NCI-H128 (cell line): ENCODE measurements at regions not wholly inside any gene's neighbourhood (a gene's known extent, or its start where the extent isn't known, plus 50 kb on each side); places are given as distances from the start of the nearest gene placed in this dataset.
"Not testable (repeated sequence)": the region's sequence is repeated elsewhere in the genome, so short reads cannot be mapped to it uniquely, and the experiment has no call there.

Experiments used
- DNase-seq: peaks from one replicate; lab custom pipeline; 2025; ENCODE audit not compliant: unreplicated experiment; lab: John Stamatoyannopoulos, UW

DNA sequence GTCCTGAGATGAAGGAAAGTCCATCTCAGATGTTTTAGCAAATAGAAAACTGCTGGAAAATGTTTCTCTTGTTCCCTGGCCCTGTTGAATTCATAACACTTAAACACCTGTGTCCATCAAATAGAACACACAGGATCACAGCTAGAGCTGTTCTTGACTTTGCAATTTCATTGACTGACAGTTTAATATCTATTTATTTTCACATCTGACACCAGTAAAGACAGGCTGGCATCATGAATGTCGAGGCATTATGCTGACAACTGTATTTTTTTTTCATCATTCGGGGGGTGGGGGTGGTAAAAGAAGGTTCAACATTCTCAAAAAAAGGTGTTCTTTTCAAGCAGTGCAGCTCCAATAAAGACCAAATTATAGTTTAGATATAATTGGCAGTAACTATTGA is 591.2 kb upstream of the PTBP2 start:
- DNase-seq: no peak

GRCh38 chr1:96144636-96145035 is 576.9 kb upstream of the PTBP2 start:
- DNase-seq: no peak

GRCh38 chr1:96145492-96145891 is 576.1 kb upstream of the PTBP2 start:
- DNase-seq: no peak

DNA sequence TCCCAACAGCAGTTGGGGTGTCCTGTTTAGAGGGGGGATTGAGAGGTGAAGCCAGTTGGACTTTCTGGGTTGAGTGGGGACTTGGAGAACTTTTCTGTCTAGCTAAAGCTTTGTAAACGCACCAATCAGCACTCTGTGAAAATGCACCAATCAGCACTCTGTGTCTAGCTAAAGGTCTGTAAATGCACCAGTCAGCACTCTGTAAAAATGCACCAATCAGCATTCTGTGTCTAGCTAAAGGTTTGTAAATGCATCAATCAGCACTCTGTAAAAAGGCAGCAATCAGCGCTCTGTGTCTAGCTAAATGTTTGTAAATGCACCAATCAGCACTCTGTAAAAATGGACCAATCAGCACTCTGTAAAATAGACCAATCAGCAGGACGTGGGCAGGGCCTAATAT is 568.6 kb upstream of the PTBP2 start:
- not testable (repeated sequence) for DNase-seq

- DNase-seq: no peak
Observed at GRCh38 chr1:96157101-96157500, 564.5 kb upstream of the PTBP2 start.

GRCh38 chr1:96159379-96159778 is 562.2 kb upstream of the PTBP2 start:
- DNase-seq: no peak

GRCh38 chr1:96164053-96164452 is 557.5 kb upstream of the PTBP2 start:
- DNase-seq: no peak

- no peak for DNase-seq
Observed at GRCh38 chr1:96178053-96178452, 543.5 kb upstream of the PTBP2 start.

DNA sequence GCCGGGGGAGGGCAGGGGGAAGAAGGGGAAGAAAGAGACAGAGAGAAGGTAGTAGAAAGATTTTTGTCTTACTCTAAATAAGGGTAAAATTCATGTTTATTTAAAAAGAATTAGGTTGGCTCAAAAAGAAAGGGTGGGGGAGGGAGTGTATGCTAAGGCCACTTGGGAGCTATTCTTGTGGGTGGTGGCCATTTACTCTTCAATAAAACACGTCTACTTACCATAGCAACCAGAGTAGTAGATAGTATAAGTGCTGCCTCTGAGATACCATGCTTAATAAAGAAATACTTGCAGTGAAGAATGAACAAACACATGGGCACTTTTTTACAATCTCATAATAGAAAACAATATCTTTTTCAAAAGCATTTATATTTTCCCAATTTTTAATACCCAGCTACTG is 538.1 kb upstream of the PTBP2 start:
- no peak for DNase-seq

DNA sequence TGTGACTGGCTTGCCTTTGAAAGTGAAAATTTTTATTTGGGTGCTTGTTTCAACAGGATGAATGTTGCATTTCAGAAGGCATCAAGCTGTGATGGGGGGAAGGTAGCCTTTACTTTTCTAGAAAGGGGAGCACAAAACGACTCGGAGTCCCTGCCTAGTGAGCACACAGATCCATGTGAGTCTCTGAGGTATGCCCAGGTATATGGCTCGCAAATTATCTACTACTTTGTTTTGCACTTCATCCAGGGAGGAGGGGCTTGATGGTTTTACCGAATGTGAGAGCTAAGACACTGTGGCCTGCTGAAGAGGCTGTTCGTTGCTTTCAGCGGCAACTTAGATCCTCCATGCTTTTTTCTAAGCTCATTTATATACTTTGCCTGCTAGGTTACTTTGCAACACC is 537.7 kb upstream of the PTBP2 start:
- no peak for DNase-seq

- DNase-seq: no peak
Observed at GRCh38 chr1:96185181-96185580, 536.4 kb upstream of the PTBP2 start.

DNA sequence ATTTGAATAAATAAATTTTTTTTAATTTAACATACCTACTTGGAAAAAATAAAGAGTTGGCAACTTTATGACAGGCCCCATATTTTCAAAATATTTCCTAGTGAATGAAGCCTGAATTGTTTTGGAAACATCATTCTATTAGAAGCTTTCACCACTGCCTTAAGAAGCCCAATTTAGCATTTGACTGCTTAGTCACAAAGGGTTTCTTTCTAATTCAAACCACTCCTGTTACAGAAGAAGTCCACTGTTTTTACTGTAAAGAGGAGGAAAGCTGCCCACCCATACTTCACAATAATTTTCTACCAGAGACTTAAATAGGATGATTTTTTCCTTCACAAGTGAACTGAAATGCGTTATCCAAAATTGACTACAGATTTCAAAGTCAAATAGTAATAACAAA is 534.6 kb upstream of the PTBP2 start:
- DNase-seq: no peak

DNA sequence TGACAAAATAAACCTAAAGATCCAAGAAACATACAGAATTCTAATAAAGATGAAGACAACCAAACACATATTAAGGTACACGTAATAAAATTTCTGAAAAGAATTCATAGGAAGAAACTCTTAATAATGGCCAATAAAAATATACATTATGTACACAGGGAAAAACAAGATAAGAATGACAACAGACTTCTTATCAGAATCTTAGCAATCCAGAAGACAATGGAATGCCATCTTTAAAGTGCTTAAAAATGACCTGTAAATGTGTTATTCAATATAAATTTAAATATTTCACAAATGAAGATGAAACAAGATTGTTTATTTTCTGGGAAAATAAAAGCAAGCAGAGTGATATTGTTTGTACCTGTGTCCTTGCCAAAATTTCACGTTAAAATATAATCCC is 530.4 kb upstream of the PTBP2 start:
- no peak for DNase-seq

- DNase-seq: no peak
Observed at GRCh38 chr1:96206451-96206850, 515.1 kb upstream of the PTBP2 start.

- no peak for DNase-seq
Observed at GRCh38 chr1:96207936-96208335, 513.6 kb upstream of the PTBP2 start.

DNA sequence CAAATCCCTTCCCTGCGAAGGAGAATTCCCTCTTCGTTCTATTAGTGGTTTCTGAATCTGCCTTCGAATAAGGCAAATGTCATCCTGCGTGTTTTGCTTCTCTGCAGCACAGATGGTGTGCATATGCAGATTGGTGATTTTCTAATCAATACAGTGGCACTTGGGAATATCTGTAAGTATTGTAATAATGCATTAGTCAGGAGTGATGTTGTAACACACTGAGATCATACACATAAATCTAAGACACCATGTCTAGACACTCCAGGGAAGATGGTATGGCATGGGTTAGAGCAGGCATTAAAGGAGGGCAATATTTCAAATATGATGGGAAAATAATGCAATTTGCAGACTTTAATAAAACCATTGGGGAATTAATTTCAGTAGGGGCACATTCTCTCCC is 513.2 kb upstream of the PTBP2 start:
- DNase-seq: no peak

GRCh38 chr1:96210054-96210453 is 511.5 kb upstream of the PTBP2 start:
- DNase-seq: no peak

GRCh38 chr1:96211202-96211601 is 510.4 kb upstream of the PTBP2 start:
- DNase-seq: no peak

- DNase-seq: no peak
Observed at GRCh38 chr1:96214982-96215381, 506.6 kb upstream of the PTBP2 start.

DNA sequence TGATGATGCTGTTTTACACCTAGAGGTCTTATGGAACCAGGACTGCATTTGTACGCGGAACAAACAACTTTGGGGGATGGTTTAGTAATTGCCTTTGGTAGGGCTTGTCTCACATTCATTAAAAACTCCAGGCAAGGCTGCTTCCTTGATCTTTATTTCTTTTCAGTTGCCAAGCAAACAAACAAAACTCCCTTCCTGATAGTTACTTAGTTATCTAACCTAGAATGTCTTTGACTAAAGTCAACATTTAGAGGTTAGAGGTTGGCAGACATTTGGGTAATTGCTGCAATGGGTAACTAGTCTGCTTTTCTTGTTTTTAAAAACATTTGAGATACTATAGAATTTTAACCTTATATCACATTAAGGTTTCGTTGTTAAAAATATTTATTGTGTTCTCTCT is 500.9 kb upstream of the PTBP2 start:
- no peak for DNase-seq

DNA sequence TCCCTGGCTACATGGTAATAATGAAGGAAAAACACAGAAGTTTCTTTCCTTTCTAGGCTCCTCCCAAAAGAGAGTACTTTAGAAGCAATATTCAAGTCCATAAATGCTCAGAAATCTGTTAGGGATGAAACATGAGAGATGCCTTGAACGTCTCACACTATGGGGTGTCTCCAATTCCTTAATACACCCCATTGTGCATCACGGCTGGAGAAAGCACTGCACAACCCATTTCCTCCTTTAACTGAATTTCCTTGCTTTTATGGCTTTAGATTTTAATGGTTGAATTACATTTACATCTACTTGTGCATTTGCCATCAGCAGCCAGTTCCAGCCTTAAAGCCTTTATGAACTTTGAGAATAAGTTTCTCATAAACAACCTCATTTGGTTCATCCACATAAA is 498.9 kb upstream of the PTBP2 start:
- no peak for DNase-seq

DNA sequence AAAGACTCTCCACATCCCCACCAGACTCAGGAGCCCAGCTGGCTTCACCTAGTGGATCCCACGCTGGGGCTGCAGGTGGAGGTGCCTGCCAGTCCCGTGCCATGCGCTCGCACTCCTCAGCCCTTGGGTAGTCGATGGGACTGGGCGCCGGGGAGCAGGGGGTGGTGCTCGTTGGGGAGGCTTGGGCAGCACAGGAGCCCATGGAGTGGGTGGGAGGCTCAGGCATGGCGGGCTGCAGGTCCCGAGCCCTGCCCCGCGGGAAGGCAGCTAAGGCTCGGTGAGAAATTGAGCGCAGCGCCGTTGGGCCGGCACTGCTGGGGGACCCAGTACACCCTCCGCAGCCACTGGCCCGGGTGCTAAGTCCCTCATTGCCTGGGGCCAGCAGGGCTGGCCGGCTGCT is 497.4 kb upstream of the PTBP2 start:
- DNase-seq: not testable (repeated sequence)

GRCh38 chr1:96233422-96233821 is 488.2 kb upstream of the PTBP2 start:
- DNase-seq: no peak

DNA sequence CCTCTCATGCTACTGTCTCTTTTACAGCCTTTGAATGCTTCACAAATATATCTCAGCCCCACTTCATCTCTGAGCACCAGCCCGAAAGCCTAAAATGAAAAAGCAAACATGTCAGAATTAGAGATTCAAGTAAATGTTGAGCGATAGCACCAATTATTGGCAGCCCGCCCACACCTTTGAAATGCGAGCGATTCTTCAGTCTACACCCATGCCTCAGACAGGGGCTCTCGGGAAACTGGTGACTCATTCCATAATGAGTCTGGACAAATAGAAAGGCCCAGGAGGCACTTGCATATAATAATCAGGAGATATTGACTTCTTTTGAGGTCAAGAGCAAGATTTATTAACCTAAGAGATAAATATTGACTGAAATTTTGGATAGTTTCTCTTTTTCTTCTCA is 487.3 kb upstream of the PTBP2 start:
- DNase-seq: peak; percentile 63
